NT2/D1 (cell line): ENCODE measurements at regions not wholly inside any gene's neighbourhood (a gene's known extent, or its start where the extent isn't known, plus 50 kb on each side); places are given as distances from the start of the nearest gene placed in this dataset.
"Not testable (repeated sequence)": the region's sequence is repeated elsewhere in the genome, so short reads cannot be mapped to it uniquely, and the experiment has no call there.

Experiments used
- DNase-seq: peaks from one replicate; pipeline ENCODE4 v3.0.0-alpha.2; 2011; ENCODE audit warnings: low read depth, low spot score
- H3K27me3 ChIP-seq: 2 replicates; pipeline ENCODE4 v1.6.0; 2011; ENCODE audit warnings: mild to moderate bottlenecking; ENCODE audit not compliant: insufficient read length, insufficient read depth
- H3K36me3 ChIP-seq: 2 replicates; pipeline ENCODE4 v1.6.1; 2011; ENCODE audit warnings: mild to moderate bottlenecking, low read length, mixed read lengths; ENCODE audit not compliant: insufficient read depth, insufficient read length
- H3K4me1 ChIP-seq: 2 replicates; pipeline ENCODE4 v1.5.1; 2011; ENCODE audit not compliant: insufficient read depth, insufficient read length
- H3K4me3 ChIP-seq: 2 replicates; pipeline ENCODE4 v1.5.1; 2011; ENCODE audit warnings: low read depth; ENCODE audit not compliant: insufficient read length
- H3K9ac ChIP-seq: 2 replicates; pipeline ENCODE4 v1.6.0; 2011; ENCODE audit warnings: low read depth; ENCODE audit not compliant: insufficient read length
- H3K9me3 ChIP-seq: 2 replicates; pipeline ENCODE4 v1.5.1; 2011; ENCODE audit warnings: mild to moderate bottlenecking, low read length; ENCODE audit not compliant: insufficient read depth
- SUZ12 ChIP-seq: IDR thresholded peaks from 2 replicates; pipeline ENCODE4 v1.6.1; 2011; ENCODE audit not compliant: insufficient read length, insufficient read depth; ENCODE audit errors: extremely low read depth
- YY1 ChIP-seq: IDR thresholded peaks from 2 replicates; pipeline ENCODE4 v1.6.1; 2011; ENCODE audit not compliant: insufficient read length, insufficient read depth
- ZNF274 ChIP-seq: IDR thresholded peaks from 2 replicates; pipeline ENCODE4 v1.6.1; 2011; ENCODE audit warnings: mild to moderate bottlenecking, low read depth, low read length

DNA sequence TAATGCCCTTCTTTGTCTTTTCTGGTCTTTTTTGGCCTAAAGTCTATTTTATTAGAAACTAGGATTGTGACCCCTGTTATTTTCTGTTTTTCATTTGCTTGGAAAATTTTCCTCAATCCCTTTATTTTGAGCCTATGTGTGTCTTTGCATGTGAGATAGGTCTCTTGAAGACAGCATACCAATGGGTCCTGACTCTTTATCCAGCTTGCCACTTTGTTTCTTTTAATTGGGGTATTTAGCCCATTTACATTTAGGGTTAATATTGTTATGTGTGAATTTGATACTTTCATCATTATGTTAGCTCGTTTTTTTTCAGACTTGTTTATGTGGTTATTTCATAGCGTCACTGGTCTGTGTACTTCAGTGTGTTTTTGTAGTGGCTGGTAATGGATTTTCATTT is 682.6 kb downstream of the JRKL start:
- Histone ChIP-seq H3K4me3 (no peak overlapping the region), H3K9ac (no peak overlapping the region), H3K27me3 (no peaks in the 10 kb centered on the region), H3K9me3 (no peaks in the 10 kb centered on the region), H3K36me3 (no peaks in the 10 kb centered on the region), H3K4me1 (no peaks in the 10 kb centered on the region)
- TF ChIP-seq SUZ12, result no peak
- no peak for TF ChIP-seq YY1
- no peak for TF ChIP-seq ZNF274
- DNase-seq, result no peak

DNA sequence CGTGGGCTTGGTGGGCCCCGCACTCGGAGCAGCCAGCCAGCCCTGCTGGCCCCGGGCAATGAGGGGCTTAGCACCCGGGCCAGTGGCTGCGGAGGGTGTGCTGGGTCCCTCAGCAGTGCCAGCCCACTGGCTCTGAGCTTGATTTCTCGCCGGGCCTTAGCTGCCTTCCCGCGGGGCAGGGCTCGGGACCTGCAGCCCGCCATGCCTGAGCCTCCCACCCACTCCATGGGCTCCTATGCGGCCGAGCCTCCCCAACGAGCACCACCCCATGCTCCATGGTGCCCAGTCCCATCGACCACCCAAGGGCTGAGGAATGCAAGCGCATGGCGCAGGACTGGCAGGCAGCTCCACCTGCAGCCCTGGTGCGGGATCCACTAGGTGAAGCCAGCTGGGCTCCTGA is 686.9 kb downstream of the JRKL start:
- H3K9me3 ChIP-seq, H3K4me3 ChIP-seq, H3K9ac ChIP-seq, H3K36me3 ChIP-seq, H3K27me3 ChIP-seq, H3K4me1 ChIP-seq, DNase-seq: not testable (repeated sequence)

DNA sequence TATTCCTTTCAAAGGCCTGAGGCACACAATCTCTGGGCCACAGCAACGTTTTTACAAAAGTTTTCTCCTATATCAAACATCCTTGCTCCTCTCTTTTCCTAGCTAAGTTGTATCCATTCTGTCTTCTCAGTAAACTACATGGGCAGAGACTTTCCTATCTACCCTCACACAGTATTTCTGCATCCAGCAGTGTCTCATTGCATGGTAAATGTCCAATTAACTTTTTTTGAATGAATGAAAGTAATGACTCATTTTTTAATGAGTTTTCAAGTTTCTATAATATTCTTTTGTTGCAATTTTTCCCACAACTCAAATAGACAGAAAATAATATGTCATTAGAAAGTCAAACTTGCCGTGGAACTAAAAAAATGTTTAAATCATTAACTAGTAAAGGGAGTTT is 688.6 kb downstream of the JRKL start:
- TF ChIP-seq YY1, result no peak
- TF ChIP-seq SUZ12, result no peak
- no peak for TF ChIP-seq ZNF274
- no peak overlapping the region for H3K4me3 ChIP-seq
- H3K9ac ChIP-seq, result no peak overlapping the region

DNA sequence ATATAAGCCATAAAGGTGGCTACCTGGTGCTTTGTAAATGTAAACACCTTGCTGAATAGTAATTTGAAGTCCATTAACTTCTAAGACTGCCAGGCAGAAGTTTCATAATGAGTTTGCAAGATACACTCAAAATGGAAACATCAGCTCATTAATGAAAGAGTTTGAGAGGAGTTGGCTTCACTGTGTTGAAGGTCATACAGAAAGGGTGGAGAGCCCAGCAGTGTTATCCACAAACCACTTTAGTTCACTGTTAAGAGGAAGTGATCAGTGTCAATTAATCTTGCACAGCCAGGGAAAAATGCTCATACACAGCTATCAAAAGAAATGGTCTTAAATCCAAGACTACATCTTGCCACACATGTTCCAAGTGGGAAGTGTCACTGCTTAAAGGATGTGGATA is 689.4 kb downstream of the JRKL start:
- H3K4me3 ChIP-seq, result no peak overlapping the region
- no peaks in the 10 kb centered on the region for H3K4me1 ChIP-seq
- H3K36me3 ChIP-seq, result no peaks in the 10 kb centered on the region
- no peak overlapping the region for H3K9ac ChIP-seq
- no peak for DNase-seq
- TF ChIP-seq ZNF274, result no peak
- TF ChIP-seq YY1, result no peak
- no peak for TF ChIP-seq SUZ12
- no peaks in the 10 kb centered on the region for H3K9me3 ChIP-seq
- no peaks in the 10 kb centered on the region for H3K27me3 ChIP-seq

More for the DNA sequence above, 688.6 kb downstream of the JRKL start:
- no peak for DNase-seq
- no peaks in the 10 kb centered on the region for H3K36me3 ChIP-seq
- no peaks in the 10 kb centered on the region for H3K9me3 ChIP-seq
- no peaks in the 10 kb centered on the region for H3K4me1 ChIP-seq
- no peaks in the 10 kb centered on the region for H3K27me3 ChIP-seq

DNA sequence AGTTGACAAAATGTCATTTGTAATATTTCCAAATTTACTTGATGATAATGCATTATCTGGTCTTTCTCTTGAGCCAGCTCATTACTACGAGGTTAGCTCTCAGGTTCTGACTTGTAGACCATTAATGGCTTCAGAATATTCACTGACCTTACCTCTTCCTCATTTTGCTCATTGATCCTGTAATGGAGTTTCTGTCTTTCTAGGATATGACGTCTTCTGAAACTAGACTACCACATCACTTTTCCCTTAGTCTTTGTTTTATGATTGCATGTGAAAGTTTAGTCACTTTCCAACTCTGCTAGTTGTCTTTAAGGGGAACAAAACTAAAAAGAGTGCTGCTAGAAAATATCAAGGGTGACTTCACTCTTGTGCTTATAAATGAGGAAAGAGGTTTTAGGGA is 697.6 kb downstream of the JRKL start:
- Histone ChIP-seq H3K36me3 (no peaks in the 10 kb centered on the region), H3K9me3 (no peaks in the 10 kb centered on the region), H3K4me3 (no peak overlapping the region), H3K9ac (no peak overlapping the region), H3K27me3 (no peaks in the 10 kb centered on the region), H3K4me1 (no peaks in the 10 kb centered on the region)
- no peak for TF ChIP-seq SUZ12
- no peak for TF ChIP-seq YY1
- no peak for TF ChIP-seq ZNF274
- no peak for DNase-seq

DNA sequence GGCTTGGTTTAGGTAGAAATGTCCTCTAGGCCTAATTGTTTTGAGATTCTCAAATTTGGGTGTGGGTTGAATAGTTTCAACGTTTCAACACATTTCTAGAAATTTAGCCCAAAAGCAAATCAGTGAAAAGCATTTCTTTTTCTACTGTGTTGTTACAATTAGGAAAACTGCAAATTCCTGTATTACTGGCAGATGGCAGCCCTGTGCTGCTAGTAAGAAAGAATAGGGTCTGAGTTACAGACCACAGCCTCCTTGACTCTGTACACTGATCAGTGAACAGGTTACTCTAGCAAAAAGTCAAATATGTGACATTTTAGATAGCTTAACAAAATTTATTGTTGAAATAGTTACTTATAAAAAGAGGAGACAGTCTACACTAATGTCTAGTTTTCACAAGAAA is 703.0 kb downstream of the JRKL start:
- H3K4me1 ChIP-seq, result no peaks in the 10 kb centered on the region
- H3K9me3 ChIP-seq, result no peaks in the 10 kb centered on the region
- H3K9ac ChIP-seq, result no peak overlapping the region
- H3K36me3 ChIP-seq, result no peaks in the 10 kb centered on the region
- H3K4me3 ChIP-seq, result no peak overlapping the region
- no peak for DNase-seq
- TF ChIP-seq YY1 (no peak), ZNF274 (no peak)
- no peaks in the 10 kb centered on the region for H3K27me3 ChIP-seq

DNA sequence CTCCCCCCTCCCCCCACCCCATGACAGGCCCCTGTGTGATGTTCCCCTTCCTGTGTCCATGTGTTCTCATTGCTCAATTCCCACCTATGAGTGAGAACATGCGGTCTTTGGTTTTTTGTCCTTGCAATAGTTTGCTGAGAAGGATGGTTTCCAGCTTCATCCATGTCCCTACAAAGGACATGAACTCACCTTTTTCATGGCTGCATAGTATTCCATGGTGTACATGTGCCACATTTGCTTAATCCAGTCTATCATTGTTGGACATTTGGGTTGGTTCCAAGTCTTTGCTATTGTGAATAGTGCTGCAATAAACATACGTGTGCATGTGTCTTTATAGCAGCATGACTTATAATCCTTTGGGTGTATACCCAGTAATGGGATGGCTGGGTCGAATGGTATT is 712.4 kb downstream of the JRKL start:
- not testable (repeated sequence) for DNase-seq, H3K4me3 ChIP-seq, H3K9me3 ChIP-seq, H3K9ac ChIP-seq, H3K4me1 ChIP-seq, H3K36me3 ChIP-seq, H3K27me3 ChIP-seq

DNA sequence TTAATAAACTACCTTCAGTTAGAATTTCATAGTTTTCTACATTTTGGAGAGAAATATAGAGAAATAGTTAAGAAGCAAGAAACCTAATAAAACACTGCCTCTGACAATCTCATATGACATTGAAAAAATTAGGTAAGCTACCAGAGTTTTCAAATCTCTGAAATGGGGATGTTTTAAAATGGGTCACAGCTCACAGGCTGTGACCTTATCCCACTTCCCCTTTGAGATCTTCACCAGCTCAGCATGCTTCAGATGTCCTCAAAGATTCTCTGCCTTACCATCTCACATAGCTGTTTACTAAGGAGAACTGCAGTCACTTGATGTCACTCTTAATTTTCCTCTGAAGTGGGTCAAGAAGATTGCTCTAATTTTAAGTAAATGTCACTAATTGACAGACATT is 717.8 kb downstream of the JRKL start:
- Histone ChIP-seq H3K9me3 (no peaks in the 10 kb centered on the region), H3K27me3 (no peaks in the 10 kb centered on the region), H3K4me1 (no peaks in the 10 kb centered on the region), H3K4me3 (no peak overlapping the region), H3K36me3 (no peaks in the 10 kb centered on the region), H3K9ac (no peak overlapping the region)
- no peak for DNase-seq
- TF ChIP-seq ZNF274, result no peak
- no peak for TF ChIP-seq SUZ12
- no peak for TF ChIP-seq YY1
